Ovary (tissue), 3 donors: ENCODE measurements at regions not wholly inside any gene's neighbourhood (a gene's known extent, or its start where the extent isn't known, plus 50 kb on each side); places are given as distances from the start of the nearest gene placed in this dataset.

Source experiments
- EP300 ChIP-seq: sonication (generic); formaldehyde crosslinking; IDR thresholded peaks from one replicate; pipeline ENCODE4 v1.6.1; 2017; ENCODE audit warnings: antibody characterized with exemption
- POLR2A ChIP-seq: fragments of 450-650 bp; IDR thresholded peaks from one replicate; pipeline ENCODE4 v1.6.1; 2017; ENCODE audit warnings: antibody characterized with exemption, mild to moderate bottlenecking, moderate library complexity
- TF ChIP-seq, protein P1 (sequence below), 3 donors: fragments of 450-650 bp in 2 of 3; fragments of 200-600 bp in 1 of 3; IDR thresholded peaks; one replicate each; pipeline versions ENCODE4 v1.5.1 to v1.8.0; 2016 to 2022; ENCODE audit warnings: antibody characterized with exemption in 3 of 3, mild to moderate bottlenecking in 1 of 3
- donor health status: DM: no; HTN: no; CAD: no.

DNA sequence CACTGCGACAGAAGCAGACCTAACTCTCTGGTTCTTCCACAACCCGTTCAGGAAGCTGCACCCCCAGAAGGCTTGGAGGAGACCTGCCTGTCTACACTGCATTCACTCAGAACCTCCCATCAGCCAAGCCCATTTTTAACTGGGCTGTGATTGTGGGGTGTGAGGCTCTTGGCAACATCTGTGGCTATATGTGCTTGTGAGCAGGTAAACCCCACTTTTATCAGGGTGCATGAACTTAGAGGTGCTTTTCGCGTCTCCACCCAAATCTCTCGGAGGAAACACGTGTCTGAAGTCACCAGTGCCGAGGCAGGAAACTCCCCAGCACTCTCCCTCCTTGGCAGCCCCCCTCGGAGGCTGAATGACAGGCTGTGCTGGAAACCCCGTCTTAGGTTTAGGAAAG, 158.2 kb upstream of the SALL3 start:
- TF ChIP-seq POLR2A (no peak), EP300 (no peak)
- TF ChIP-seq, protein P1, sequence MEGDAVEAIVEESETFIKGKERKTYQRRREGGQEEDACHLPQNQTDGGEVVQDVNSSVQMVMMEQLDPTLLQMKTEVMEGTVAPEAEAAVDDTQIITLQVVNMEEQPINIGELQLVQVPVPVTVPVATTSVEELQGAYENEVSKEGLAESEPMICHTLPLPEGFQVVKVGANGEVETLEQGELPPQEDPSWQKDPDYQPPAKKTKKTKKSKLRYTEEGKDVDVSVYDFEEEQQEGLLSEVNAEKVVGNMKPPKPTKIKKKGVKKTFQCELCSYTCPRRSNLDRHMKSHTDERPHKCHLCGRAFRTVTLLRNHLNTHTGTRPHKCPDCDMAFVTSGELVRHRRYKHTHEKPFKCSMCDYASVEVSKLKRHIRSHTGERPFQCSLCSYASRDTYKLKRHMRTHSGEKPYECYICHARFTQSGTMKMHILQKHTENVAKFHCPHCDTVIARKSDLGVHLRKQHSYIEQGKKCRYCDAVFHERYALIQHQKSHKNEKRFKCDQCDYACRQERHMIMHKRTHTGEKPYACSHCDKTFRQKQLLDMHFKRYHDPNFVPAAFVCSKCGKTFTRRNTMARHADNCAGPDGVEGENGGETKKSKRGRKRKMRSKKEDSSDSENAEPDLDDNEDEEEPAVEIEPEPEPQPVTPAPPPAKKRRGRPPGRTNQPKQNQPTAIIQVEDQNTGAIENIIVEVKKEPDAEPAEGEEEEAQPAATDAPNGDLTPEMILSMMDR (IDR thresholded peaks at IDR 0.05), result no peak
